ENCODE measurements at regions not wholly inside any gene's neighbourhood (a gene's known extent, or its start where the extent isn't known, plus 50 kb on each side); places are given as distances from the start of the nearest gene placed in this dataset.

DNA sequence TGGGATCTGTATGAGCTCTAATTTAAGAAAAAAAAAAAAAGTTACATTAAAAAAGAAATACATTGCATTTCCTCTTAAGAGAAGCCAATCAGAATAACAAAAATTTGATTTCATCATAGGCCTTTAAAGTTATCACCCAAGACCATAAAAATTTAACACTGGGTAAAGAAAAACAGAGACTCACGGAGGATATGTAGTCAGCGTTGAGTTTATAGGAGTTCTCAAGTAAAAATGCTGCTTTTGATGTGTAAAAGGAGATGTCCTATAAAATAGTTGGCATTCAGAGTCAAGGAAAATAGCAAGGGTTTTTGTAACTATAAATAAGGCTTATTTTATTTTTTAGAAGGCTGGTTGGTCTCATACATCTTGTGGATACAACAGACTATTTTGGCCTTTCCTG, 191.1 kb downstream of the EFNB2 start (continued):
- TF ChIP-seq EZH2 (IDR thresholded peaks at IDR 0.05; ENCODE audit: low read depth, low read length, severe bottlenecking): no peak
- TF ChIP-seq CTBP2 (IDR thresholded peaks at IDR 0.05; ENCODE audit: borderline replicate concordance, insufficient read depth, insufficient read length, low read length): no peak
- TF ChIP-seq BRCA1 (IDR thresholded peaks at IDR 0.05; ENCODE audit: low read depth, low read length): no peak
- no peak for TF ChIP-seq SIRT6 (IDR thresholded peaks at IDR 0.05; ENCODE audit: low read length)
- no peak for TF ChIP-seq SP2 (IDR thresholded peaks at IDR 0.05; ENCODE audit: low read length)
